ENCODE measurements at regions not wholly inside any gene's neighbourhood (a gene's known extent, or its start where the extent isn't known, plus 50 kb on each side); places are given as distances from the start of the nearest gene placed in this dataset.

DNA sequence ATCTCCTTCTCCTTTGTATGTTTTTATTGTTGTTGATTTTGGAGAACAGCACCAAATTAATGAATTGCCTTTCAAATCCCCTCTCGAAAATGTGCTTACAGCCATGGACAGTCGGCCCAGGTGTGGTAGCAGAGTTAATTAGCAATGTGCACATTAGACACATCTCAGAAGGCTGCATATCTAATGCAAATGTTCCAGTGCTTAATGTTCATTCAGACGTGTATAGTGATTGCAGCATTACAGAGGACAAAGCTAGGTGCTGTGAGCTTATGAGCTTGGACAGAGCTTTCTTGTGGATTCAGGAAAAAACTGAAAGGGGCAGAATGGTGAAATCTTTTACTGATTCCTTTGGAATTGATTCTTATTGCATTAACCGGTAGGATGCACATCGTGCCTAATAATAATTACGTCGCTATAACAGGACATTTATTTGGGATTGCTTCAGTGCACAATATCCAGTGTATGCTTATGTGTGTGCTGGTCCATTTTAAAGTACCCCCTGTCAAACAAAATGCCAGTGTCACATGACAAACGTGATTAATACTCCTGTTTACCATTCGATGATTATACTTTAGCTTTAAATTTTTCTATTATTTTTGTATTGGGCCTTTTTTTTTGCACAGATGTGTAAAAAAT lies 552.9 kb upstream of the EPHA5 start:
- Histone ChIP-seq H3K4me2 (ENCODE audit: insufficient read depth, low read length) (no peak overlapping the region), H3K4me3 (replicated peaks in 1 of 3; ENCODE audit: insufficient read depth in 1 of 3, low read depth in 1 of 3, low read length in 3 of 3) (no peak overlapping the region), H3K27me3 (ENCODE audit: control insufficient read depth in 2 of 2, insufficient read depth in 2 of 2, low read length in 2 of 2) (no peaks in the 10 kb centered on the region), H3K4me1 (ENCODE audit: control insufficient read depth, extremely low read depth, insufficient read depth, low read length) (no peaks in the 10 kb centered on the region), H4K20me1 (replicated peaks; ENCODE audit: control insufficient read depth, extremely low read depth, insufficient read depth, low read length) (no peaks in the 10 kb centered on the region), H2AFZ (ENCODE audit: low read depth, low read length) (no peak overlapping the region), H3K27ac (ENCODE audit: insufficient read depth, low read depth, low read length) (no peak overlapping the region), H3K9me3 (replicated peaks; ENCODE audit: control insufficient read depth, insufficient read depth, low read length) (no peaks in the 10 kb centered on the region), H3K79me2 (ENCODE audit: control insufficient read depth, insufficient read depth, low read length) (no peaks in the 10 kb centered on the region), H3K9ac (replicated peaks; ENCODE audit: extremely low read depth, insufficient read depth, low read length) (no peak overlapping the region), H3K9me1 (replicated peaks; ENCODE audit: control insufficient read depth, extremely low read depth, insufficient read depth, low read length) (no peaks in the 10 kb centered on the region), H3K36me3 (ENCODE audit: control insufficient read depth in 2 of 2, extremely low read depth in 1 of 2, insufficient read depth in 2 of 2, low read length in 2 of 2) (no peaks in the 10 kb centered on the region)
- DNase-seq (ENCODE audit: low read depth, low spot score) (no peak), FAIRE-seq (no peak)
- no TSS peak for BruUV-seq (replicated peaks)
- CTCF ChIA-PET: no interaction called here
- dilution Hi-C loops (cut with MboI; ENCODE audit: extremely low pct_ligation_motif_present, low sequenced_read_pairs): no loop called here
- intact Hi-C loops (cut with micrococcal nuclease): no loop called here
- TF ChIP-seq POLR2AphosphoS5 (IDR thresholded peaks at IDR 0.05; ENCODE audit: insufficient read depth, low read depth, low read length) (no peak), POLR2A (IDR thresholded peaks at IDR 0.05; ENCODE audit: low read depth, low read length) (no peak), EZH2 (IDR thresholded peaks at IDR 0.05; ENCODE audit: borderline replicate concordance, low read depth, low read length, severe bottlenecking) (no peak), GATA2 (IDR thresholded peaks at IDR 0.05; ENCODE audit: insufficient read depth, insufficient read length, low read depth, low read length) (no peak), JUN (IDR thresholded peaks at IDR 0.05; ENCODE audit: borderline replicate concordance, insufficient read depth, insufficient read length, low read depth) (no peak), MYC (IDR thresholded peaks at IDR 0.05; ENCODE audit: low read depth, low read length) (no peak), FOS (IDR thresholded peaks at IDR 0.05; ENCODE audit: borderline replicate concordance, insufficient read depth, low read length) (no peak)
- TF ChIP-seq, protein P1, sequence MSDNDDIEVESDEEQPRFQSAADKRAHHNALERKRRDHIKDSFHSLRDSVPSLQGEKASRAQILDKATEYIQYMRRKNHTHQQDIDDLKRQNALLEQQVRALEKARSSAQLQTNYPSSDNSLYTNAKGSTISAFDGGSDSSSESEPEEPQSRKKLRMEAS (IDR thresholded peaks at IDR 0.05; ENCODE audit: insufficient read depth, insufficient read length): no peak
- TF ChIP-seq, protein P2, sequence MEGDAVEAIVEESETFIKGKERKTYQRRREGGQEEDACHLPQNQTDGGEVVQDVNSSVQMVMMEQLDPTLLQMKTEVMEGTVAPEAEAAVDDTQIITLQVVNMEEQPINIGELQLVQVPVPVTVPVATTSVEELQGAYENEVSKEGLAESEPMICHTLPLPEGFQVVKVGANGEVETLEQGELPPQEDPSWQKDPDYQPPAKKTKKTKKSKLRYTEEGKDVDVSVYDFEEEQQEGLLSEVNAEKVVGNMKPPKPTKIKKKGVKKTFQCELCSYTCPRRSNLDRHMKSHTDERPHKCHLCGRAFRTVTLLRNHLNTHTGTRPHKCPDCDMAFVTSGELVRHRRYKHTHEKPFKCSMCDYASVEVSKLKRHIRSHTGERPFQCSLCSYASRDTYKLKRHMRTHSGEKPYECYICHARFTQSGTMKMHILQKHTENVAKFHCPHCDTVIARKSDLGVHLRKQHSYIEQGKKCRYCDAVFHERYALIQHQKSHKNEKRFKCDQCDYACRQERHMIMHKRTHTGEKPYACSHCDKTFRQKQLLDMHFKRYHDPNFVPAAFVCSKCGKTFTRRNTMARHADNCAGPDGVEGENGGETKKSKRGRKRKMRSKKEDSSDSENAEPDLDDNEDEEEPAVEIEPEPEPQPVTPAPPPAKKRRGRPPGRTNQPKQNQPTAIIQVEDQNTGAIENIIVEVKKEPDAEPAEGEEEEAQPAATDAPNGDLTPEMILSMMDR (IDR thresholded peaks at IDR 0.05; ENCODE audit: extremely low read depth in 1 of 2, insufficient read depth in 1 of 2, low read depth in 1 of 2, low read length in 2 of 2): no peak
- POLR2A ChIA-PET: no interaction called here

All from endothelial cell of umbilical vein (primary cell).